H9 (cell line): ENCODE measurements at regions not wholly inside any gene's neighbourhood (a gene's known extent, or its start where the extent isn't known, plus 50 kb on each side); places are given as distances from the start of the nearest gene placed in this dataset.

ENCODE experiments used
- DNase-seq: peaks from one replicate; pipeline ENCODE4 v3.0.0-alpha.2; 2017
- H2AFZ ChIP-seq: one replicate; pipeline ENCODE4 v1.6.1; 2013; ENCODE audit warnings: mild to moderate bottlenecking, low read length, control low read depth, moderate library complexity
- H2AK5ac ChIP-seq: 2 replicates; pipeline ENCODE4 v1.6.1; 2013; ENCODE audit warnings: low read length, control low read depth, mixed read lengths; ENCODE audit not compliant: insufficient read length
- H2BK120ac ChIP-seq: one replicate; pipeline ENCODE4 v1.6.1; 2013; ENCODE audit warnings: low read depth, mild to moderate bottlenecking, low read length, control low read depth, inconsistent platforms; ENCODE audit not compliant: poor library complexity, severe bottlenecking
- H2BK12ac ChIP-seq: 2 replicates; pipeline ENCODE4 v1.6.1; 2013; ENCODE audit warnings: low read length, control low read depth, mixed read lengths, low read depth; ENCODE audit not compliant: insufficient read length
- H2BK15ac ChIP-seq: 2 replicates; pipeline ENCODE4 v1.6.1; 2013; ENCODE audit warnings: low read depth, low read length, control low read depth
- H2BK20ac ChIP-seq: one replicate; pipeline ENCODE4 v1.6.1; 2013; ENCODE audit warnings: low read depth, mild to moderate bottlenecking, low read length, control low read depth, inconsistent platforms; ENCODE audit not compliant: poor library complexity, severe bottlenecking
- H2BK5ac ChIP-seq: 2 replicates; pipeline ENCODE4 v1.6.1; 2013; ENCODE audit warnings: low read length, control low read depth, mixed read lengths; ENCODE audit not compliant: insufficient read length
- H3K14ac ChIP-seq: 2 replicates; pipeline ENCODE4 v1.6.1; 2013; ENCODE audit warnings: low read length, control low read depth; ENCODE audit not compliant: insufficient read depth
- H3K18ac ChIP-seq: 2 replicates; pipeline ENCODE4 v1.6.1; 2013; ENCODE audit warnings: low read depth, mild to moderate bottlenecking, mixed read lengths, low read length, control low read depth; ENCODE audit not compliant: insufficient read length
- H3K23ac ChIP-seq: 2 replicates; pipeline ENCODE4 v1.6.1; 2013; ENCODE audit warnings: low read length, control low read depth, mixed read lengths, low read depth; ENCODE audit not compliant: insufficient read length
- H3K23me2 ChIP-seq: 2 replicates; pipeline ENCODE4 v1.6.1; 2013; ENCODE audit warnings: low read depth, mild to moderate bottlenecking, mixed read lengths, low read length, control low read depth; ENCODE audit not compliant: insufficient read length, poor library complexity, severe bottlenecking
- H3K27ac ChIP-seq: 2 replicates; pipeline ENCODE4 v1.5.1; 2013; ENCODE audit warnings: low read length, control low read depth, mixed read lengths, low read depth; ENCODE audit not compliant: insufficient read length
- H3K27me3 ChIP-seq: 2 replicates; pipeline ENCODE4 v1.6.1; 2013; ENCODE audit warnings: low read length, control low read depth, inconsistent platforms; ENCODE audit not compliant: insufficient read depth
- H3K4ac ChIP-seq: 2 replicates; pipeline ENCODE4 v1.6.1; 2013; ENCODE audit warnings: low read depth, mild to moderate bottlenecking, control low read depth, inconsistent platforms, low read length, moderate library complexity
- H3K4me1 ChIP-seq: 2 replicates; pipeline ENCODE4 v1.6.1; 2013; ENCODE audit warnings: low read length, control low read depth, inconsistent platforms; ENCODE audit not compliant: insufficient read depth
- H3K4me2 ChIP-seq: 2 replicates; pipeline ENCODE4 v1.6.1; 2013; ENCODE audit warnings: low read length, control low read depth, mixed read lengths; ENCODE audit not compliant: insufficient read length, insufficient read depth
- H3K56ac ChIP-seq: 2 replicates; pipeline ENCODE4 v1.6.1; 2013; ENCODE audit warnings: low read depth, mild to moderate bottlenecking, mixed read lengths, low read length, control low read depth; ENCODE audit not compliant: insufficient read length
- H3K79me1 ChIP-seq: 2 replicates; pipeline ENCODE4 v1.6.1; 2013; ENCODE audit warnings: low read depth, mild to moderate bottlenecking, moderate library complexity, low read length, control low read depth, inconsistent platforms; ENCODE audit not compliant: insufficient read depth, poor library complexity, severe bottlenecking
- H3K79me2 ChIP-seq: 2 replicates; pipeline ENCODE4 v1.6.1; 2013; ENCODE audit warnings: low read length, control low read depth, inconsistent platforms; ENCODE audit not compliant: insufficient read depth
- H3K9ac ChIP-seq: 2 replicates; pipeline ENCODE4 v1.6.1; 2013; ENCODE audit warnings: low read length, control low read depth, mixed read lengths; ENCODE audit not compliant: insufficient read length; ENCODE audit errors: extremely low read depth
- H3K9me3 ChIP-seq: one replicate; pipeline ENCODE4 v1.6.1; 2013; ENCODE audit warnings: low read depth, low read length, inconsistent platforms; ENCODE audit not compliant: control insufficient read depth
- H3T11ph ChIP-seq: one replicate; pipeline ENCODE4 v1.6.1; 2013; ENCODE audit warnings: mild to moderate bottlenecking, low read length, control low read depth, inconsistent platforms
- H4K20me1 ChIP-seq: one replicate; pipeline ENCODE4 v1.6.1; 2013; ENCODE audit not compliant: control insufficient read depth, insufficient read length, insufficient read depth
- H4K5ac ChIP-seq: 2 replicates; pipeline ENCODE4 v1.6.1; 2013; ENCODE audit warnings: low read depth, mild to moderate bottlenecking, mixed read lengths, low read length, control low read depth; ENCODE audit not compliant: insufficient read length
- H4K8ac ChIP-seq: replicated peaks from 2 replicates; pipeline ENCODE4 v1.6.1; 2013; ENCODE audit warnings: low read length, control low read depth, mixed read lengths, low read depth; ENCODE audit not compliant: insufficient read length
- H4K91ac ChIP-seq: 2 replicates; pipeline ENCODE4 v1.6.1; 2013; ENCODE audit warnings: low read depth, mild to moderate bottlenecking, moderate library complexity, mixed read lengths, low read length, control low read depth; ENCODE audit not compliant: insufficient read length
- H3K27ac Mint-ChIP-seq, 3 experiments: 2 replicates in 2 of 3; 3 replicates in 1 of 3; pipeline ENCODE4 v1.8.0; 2020 to 2021; ENCODE audit warnings: mixed read lengths in 3 of 3, mild to moderate bottlenecking in 1 of 3, moderate library complexity in 1 of 3
- H3K27me3 Mint-ChIP-seq: 2 replicates; pipeline ENCODE4 v1.8.0; 2021; ENCODE audit warnings: low read depth, mild to moderate bottlenecking, moderate library complexity, mixed read lengths
- H3K36me3 Mint-ChIP-seq, 3 experiments: 2 replicates in 2 of 3; 3 replicates in 1 of 3; pipeline ENCODE4 v1.8.0; 2020 to 2021; ENCODE audit warnings: low read depth in 3 of 3, mixed read lengths in 3 of 3; ENCODE audit not compliant: insufficient read depth in 1 of 3
- H3K4me1 Mint-ChIP-seq, 2 experiments: 2 replicates each; pipeline ENCODE4 v1.8.0; 2020; ENCODE audit warnings: mixed read lengths in 2 of 2
- H3K4me3 Mint-ChIP-seq, 2 experiments: 2 replicates in 1 of 2; 3 replicates in 1 of 2; pipeline ENCODE4 v1.8.0; 2020 to 2021; ENCODE audit warnings: mild to moderate bottlenecking in 2 of 2, mixed read lengths in 2 of 2, moderate library complexity in 1 of 2
- H3K9me3 Mint-ChIP-seq, 2 experiments: 2 replicates in 1 of 2; 3 replicates in 1 of 2; pipeline ENCODE4 v1.8.0; 2020; ENCODE audit warnings: mild to moderate bottlenecking in 2 of 2, mixed read lengths in 2 of 2, moderate library complexity in 1 of 2
- CTCF ChIP-seq: fragments of 200-600 bp; sonication (generic); conservative IDR thresholded peaks from 3 replicates; pipeline ENCODE4 v1.8.0; 2021; ENCODE audit warnings: antibody characterized with exemption, mild to moderate bottlenecking
- WGBS: extraction: QIAGEN DNeasy Blood & Tissue Kit; methylation state at CpG from one replicate; pipeline ENCODE4 v1.1.7; 2013; ENCODE audit warnings: missing lambda C conversion rate, low lambda C conversion rate, mixed read lengths; ENCODE audit not compliant: insufficient read length; ENCODE audit errors: extremely low coverage; 5-methylcytosine and 5-hydroxymethylcytosine counted together

GRCh38 chr4:173450281-173450680 lies 51.4 kb upstream of the SCRG1 start:
- Histone ChIP-seq H3K4me2 (no peak overlapping the region), H3K14ac (no peak overlapping the region), H3K56ac (no peak overlapping the region), H4K8ac (no peak overlapping the region), H3K27me3 (no peaks in the 10 kb centered on the region), H4K5ac (no peak overlapping the region), H2BK120ac (no peak overlapping the region), H3K23ac (no peak overlapping the region), H2AFZ (no peak overlapping the region), H4K20me1 (no peaks in the 10 kb centered on the region), H3T11ph (no peak overlapping the region), H2AK5ac (no peak overlapping the region), H3K27ac (no peak overlapping the region), H3K79me2 (no peaks in the 10 kb centered on the region), H3K79me1 (no peaks in the 10 kb centered on the region), H2BK20ac (no peak overlapping the region), H4K91ac (no peak overlapping the region), H2BK15ac (no peak overlapping the region), H3K9me3 (no peaks in the 10 kb centered on the region), H3K18ac (no peak overlapping the region), H3K4ac (no peak overlapping the region), H3K4me1 (no peaks in the 10 kb centered on the region), H3K23me2 (no peaks in the 10 kb centered on the region), H2BK5ac (no peak overlapping the region), H2BK12ac (no peak overlapping the region), H3K9ac (no peak overlapping the region)
- Mint-ChIP-seq H3K4me3 (no peak overlapping the region), H3K27ac (no peak overlapping the region), H3K27me3 (no peaks in the 10 kb centered on the region), H3K9me3 (no peaks in the 10 kb centered on the region), H3K36me3 (no peaks in the 10 kb centered on the region), H3K4me1 (no peaks in the 10 kb centered on the region)
- WGBS = no CpG with 5 or more reads among the region's 2 CpGs
- no peak for TF ChIP-seq CTCF
- DNase-seq = no peak
